NCI-H1930 (cell line): ENCODE measurements at regions not wholly inside any gene's neighbourhood (a gene's known extent, or its start where the extent isn't known, plus 50 kb on each side); places are given as distances from the start of the nearest gene placed in this dataset.
"Not testable (repeated sequence)": the region's sequence is repeated elsewhere in the genome, so short reads cannot be mapped to it uniquely, and the experiment has no call there.

Experiments used
- DNase-seq, 2 experiments: peaks; one replicate each; lab custom pipeline; 2025; lab: John Stamatoyannopoulos, UW

GRCh38 chr18:14963246-14963645, 215.3 kb downstream of the ANKRD30B start:
- DNase-seq, result no peak

- DNase-seq, result no peak
Measured at GRCh38 chr18:14964002-14964401, 216.0 kb downstream of the ANKRD30B start.

- DNase-seq, result no peak
Measured at GRCh38 chr18:14964406-14964805, 216.4 kb downstream of the ANKRD30B start.

- not testable (repeated sequence) for DNase-seq
Measured at GRCh38 chr18:14964976-14965375, 217.0 kb downstream of the ANKRD30B start.

DNA sequence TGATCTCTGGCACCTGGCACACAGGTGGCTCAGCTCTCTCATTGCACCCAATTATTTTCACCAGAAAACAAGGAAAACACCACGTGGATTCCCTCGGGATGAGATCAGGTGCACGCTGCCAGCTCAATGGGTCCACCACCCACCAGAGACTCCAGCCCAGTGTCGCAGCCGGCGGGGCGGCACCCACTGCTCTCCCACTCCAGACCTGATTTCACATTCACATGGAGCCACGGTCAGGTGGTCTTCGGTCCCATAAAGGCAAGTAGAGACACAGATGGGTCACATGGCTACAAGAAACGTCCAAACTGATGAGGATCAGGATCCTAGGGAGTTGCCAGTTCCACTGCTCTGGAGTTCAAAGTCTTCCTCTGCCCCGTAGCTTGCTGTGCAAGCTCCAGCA, 217.6 kb downstream of the ANKRD30B start:
- no peak for DNase-seq

DNA sequence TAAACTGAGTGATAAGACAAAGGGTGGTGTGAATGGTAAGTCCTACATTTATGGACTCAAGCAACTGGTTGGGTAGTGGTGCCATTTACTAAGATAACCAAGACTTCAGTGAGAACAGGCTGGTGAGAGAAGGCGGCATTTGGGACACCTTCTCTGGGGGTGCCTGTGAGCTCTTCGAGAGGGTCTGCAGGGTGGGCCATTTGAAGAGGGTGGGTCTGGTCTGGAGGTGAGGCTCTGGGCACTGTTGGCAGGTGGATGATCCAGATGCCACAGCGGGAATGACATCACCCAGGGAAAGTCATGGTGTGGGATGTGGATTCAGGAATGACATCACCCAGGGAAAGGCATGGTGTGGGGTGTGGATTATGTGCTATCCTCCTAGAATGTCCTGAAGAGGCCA, 219.3 kb downstream of the ANKRD30B start:
- DNase-seq, result not testable (repeated sequence)

- no peak for DNase-seq
Measured at GRCh38 chr18:14969500-14969899, 221.5 kb downstream of the ANKRD30B start.

DNA sequence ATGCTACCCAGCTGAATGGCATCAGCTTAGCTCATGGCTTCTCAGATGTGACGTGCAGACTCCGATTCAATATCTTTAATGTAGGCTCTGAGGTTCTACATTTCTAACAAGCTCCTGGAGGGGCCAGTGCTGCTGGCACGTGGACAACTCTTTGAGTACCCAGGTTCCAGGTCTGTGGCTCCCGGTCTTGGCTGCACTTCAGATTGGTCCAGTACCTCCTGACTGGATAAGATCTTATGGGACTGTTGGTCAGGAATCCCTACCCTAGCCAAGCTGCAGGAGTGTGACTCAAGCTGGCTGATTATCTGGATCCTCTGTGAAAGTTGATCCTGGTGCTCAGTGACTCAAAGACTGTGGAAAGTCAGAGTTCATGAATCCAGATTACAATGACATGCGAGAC, 222.1 kb downstream of the ANKRD30B start:
- no peak for DNase-seq

GRCh38 chr18:14971461-14972185, 223.7 kb downstream of the ANKRD30B start:
- no peak for DNase-seq

DNA sequence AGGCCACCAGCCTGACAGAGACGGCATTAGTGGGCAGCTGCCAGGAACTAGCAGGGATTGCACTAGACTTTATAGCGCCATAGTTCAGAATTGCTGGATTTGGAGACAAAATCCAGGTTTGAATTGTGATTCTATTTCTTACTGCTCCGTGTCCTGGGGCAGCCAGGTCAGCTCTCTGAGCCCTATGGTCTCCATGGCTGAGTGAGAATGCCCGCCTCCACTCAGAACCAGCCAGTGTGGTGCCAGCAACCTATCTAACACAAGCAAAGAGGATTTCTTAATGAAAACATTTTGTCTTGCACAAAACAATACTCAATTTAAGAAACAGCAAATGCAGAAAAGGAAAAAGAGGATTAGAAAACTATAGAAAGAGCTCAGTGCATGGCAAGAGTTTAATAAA, 225.4 kb downstream of the ANKRD30B start:
- DNase-seq, result not testable (repeated sequence)

DNA sequence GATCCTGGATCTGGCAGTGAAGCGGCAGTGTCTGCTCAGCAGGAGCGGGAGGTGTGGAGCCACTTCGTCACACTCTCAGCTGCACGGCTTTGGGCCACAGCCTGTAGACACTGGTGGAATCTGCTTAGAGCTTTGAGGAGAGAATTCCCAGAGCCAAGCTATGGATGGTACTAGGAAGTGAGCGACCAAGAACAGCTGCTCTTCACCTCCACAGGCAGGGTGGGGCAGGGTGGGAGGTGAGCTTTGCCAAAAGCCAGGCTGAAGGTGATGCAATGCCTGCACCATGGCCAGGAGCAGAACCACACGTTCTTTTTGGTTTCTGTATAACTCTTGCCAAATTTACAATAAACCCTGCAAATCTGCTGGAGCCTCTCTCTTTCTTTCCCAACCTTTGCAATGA, 226.1 kb downstream of the ANKRD30B start:
- no peak for DNase-seq

DNA sequence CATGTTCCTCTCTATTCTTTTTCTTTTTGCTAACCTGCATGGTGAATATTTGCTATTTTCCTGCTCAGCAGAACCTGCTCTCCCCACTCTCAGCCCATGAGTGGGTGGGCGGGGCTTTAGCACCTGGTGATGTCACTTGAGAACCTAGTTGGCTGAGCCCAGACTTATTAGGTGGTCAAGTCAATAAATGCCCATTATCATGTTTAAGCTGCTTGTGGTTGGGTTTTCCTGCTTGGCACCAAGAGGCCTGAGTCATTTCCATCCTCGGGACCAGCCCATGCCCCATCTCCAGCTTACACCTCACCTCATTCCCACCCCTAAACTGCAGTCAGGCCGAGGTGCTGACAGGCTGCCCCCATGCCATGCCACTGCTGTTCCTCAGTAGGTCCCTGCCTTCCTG, 226.6 kb downstream of the ANKRD30B start:
- no peak for DNase-seq

GRCh38 chr18:14975431-14975830, 227.5 kb downstream of the ANKRD30B start:
- no peak for DNase-seq

DNA sequence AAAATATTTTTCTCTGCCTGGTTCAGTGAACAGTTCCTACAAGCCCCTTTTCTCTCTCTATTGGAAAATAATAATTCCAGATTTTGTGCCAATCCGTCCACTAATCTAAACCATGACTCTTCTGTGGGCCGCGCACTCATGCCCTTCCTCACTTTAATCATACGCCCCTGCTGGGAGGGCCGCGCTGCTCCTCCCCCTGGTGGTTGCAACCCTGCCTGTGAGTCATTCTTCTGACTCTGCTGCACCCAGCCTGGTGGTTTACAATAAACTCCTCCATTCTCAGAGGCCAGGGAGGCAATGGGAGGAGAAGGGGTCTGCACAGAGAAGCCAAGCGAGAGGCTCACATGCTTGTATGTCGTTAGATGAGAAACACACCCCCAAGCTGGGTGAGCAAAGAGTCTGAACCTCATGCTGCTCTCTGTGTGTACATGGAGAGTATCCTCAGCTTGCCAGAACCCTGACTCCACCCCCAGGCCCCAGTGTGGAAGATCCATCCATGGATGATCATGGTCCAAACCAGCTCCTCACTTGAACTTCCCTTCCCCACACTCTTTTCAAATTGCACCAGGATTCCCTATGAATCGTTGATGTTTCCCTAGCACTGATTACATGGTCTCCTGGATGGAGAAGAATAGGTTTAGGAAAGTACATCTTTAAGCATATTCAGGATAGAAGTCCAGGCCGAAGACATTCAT, 228.9 kb downstream of the ANKRD30B start:
- no peak for DNase-seq

- DNase-seq, result no peak
Measured at GRCh38 chr18:14978191-14978590, 230.2 kb downstream of the ANKRD30B start.

GRCh38 chr18:14978962-14979535, 231.1 kb downstream of the ANKRD30B start:
- peak in 1 of 2 experiments; percentile 14 for DNase-seq

DNA sequence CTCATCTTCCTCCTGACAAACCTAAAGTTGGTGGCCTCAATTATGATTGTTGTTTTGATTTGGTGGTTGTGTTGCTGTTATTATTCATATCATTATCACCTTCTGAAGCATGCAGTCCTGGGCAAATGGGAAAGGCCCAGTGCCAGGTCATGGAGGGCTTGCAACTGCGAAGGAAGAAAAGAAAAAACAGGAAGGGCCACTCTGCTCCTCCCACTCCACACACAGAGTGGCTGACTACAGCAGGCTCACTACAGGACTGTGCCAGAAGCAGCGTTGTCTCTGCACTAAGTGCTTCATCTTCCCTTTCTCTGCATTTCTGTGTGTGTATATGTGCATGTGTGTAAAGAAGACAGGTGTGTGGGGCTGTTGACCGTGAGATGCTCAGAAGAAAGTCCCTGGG, 231.9 kb downstream of the ANKRD30B start:
- DNase-seq, result no peak

DNA sequence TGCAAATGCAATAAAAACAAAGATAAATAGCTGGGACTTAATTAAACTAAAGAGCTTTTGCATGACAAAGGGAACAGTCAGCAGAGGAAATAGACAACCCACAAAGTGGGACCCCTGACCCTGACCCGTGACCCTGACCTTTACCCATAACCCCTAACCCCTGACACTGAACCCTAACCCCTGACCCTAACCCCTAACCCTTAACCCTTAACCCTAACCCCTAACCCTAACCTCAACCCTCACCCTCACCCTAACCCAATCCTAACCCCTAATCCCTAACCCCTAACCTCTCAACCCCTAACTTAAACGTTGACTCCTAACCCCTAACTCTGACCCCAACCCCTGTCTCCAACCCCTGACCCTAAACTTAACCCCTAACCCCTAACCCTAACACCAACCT, 236.6 kb downstream of the ANKRD30B start:
- DNase-seq, result not testable (repeated sequence)

- not testable (repeated sequence) for DNase-seq
Measured at GRCh38 chr18:14985291-14986013, 237.5 kb downstream of the ANKRD30B start.

DNA sequence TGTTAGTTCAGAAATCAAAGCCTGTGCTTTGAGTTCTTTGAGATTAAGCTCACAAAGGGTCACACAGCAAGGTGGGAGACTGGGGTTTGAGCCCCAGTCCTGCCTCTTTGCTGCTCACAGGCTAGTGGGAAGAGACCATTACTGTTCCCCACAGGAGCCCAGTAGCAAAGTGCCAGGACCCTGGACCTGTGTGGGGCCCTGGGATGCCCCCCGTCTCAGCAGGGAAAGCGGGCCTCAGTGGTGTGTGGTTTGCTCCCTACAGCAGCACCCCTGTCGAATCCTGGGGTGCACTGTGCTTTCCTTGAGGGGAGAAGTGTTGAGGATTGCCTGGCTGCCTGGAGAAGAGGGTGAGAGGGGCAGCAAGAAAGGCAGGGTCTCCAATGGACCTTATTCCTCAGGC, 239.4 kb downstream of the ANKRD30B start:
- DNase-seq, result not testable (repeated sequence)

DNA sequence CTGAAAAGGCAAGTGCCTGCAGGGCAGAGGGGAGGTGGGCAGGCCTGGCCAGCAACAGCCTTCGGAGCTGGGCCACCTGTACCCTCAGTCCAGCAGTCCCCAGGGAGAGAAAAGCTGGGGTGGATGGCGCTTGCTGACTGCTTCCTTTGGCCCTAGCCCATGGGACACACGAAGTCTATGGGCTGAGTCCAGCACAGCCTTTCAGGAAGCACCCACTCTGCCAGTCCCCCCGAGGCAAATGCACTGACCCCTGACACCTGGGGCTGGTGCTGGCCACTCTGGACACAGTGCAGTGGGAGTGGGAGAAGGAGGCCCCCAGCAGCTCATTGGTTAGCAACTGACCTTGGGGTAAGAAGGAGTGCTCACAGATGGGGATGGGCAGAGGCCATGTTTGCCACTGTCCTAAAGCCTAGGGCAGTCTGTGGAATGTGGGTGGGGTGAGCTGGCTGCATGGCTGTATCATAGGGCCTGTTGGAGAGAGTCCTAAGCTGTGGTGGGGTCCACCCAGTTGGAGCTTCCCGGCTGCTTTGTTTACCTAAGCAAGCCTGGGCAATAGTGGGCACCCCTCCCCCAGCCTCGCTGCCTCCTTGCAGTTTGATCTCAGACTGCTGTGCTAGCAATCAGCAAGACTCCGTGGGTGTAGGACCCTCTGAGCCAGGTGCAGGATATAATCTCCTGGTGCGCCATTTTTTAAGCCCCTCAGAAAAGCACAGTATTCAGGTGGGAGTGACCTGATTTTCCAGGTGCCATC, 240.2 kb downstream of the ANKRD30B start:
- not testable (repeated sequence) for DNase-seq

DNA sequence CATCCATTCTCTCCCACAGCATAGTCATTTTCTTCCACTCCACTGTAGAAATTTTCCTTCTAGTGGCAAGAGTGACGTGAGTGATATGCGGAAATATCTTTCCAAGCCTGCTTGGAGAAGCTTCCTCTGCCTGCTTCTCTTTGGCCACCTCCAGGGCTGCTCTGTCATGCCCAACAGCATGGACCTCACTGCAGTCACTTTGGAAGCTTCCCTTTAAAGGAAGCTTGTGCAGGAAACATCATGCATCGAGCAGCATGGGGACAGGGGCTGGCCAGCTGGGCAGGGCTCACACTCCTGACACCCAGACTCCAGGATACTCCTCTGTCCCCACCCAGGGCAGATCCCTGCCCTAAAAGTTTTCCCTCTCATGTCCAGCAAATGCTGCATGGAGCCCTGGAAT, 241.6 kb downstream of the ANKRD30B start:
- not testable (repeated sequence) for DNase-seq
